Tibial nerve (tissue), 4 donors: ENCODE measurements at regions not wholly inside any gene's neighbourhood (a gene's known extent, or its start where the extent isn't known, plus 50 kb on each side); places are given as distances from the start of the nearest gene placed in this dataset.

Experiments used
- DNase-seq, 2 donors: peaks; one replicate each; pipeline ENCODE4 v3.0.0-alpha.2; 2019; ENCODE audit warnings: low spot score in 2 of 2
- H3K27ac ChIP-seq, 4 donors: fragments of 200-600 bp; sonication (generic) in 3 of 4; one replicate each; pipeline ENCODE4 v1.5.1; 2017 to 2019; ENCODE audit warnings: mild to moderate bottlenecking in 1 of 4
- H3K27me3 ChIP-seq, 2 donors: fragments of 200-600 bp; sonication (generic) in 1 of 2; one replicate each; pipeline versions ENCODE4 v1.5.1 to v1.6.0; 2017 to 2019
- H3K36me3 ChIP-seq, 3 donors: fragments of 200-600 bp; sonication (generic); one replicate each; pipeline ENCODE4 v1.5.1; 2018 to 2019
- H3K4me1 ChIP-seq, 4 donors: fragments of 200-600 bp; sonication (generic) in 3 of 4; one replicate each; pipeline ENCODE4 v1.5.1; 2017 to 2019
- H3K4me3 ChIP-seq, 4 donors: fragments of 200-600 bp; sonication (generic) in 3 of 4; one replicate each; pipeline ENCODE4 v1.5.1; 2017 to 2019; ENCODE audit warnings: mild to moderate bottlenecking in 1 of 4, moderate library complexity in 1 of 4
- H3K9me3 ChIP-seq, 4 donors: fragments of 200-600 bp; sonication (generic) in 3 of 4; one replicate each; pipeline ENCODE4 v1.5.1; 2017 to 2019
- CTCF ChIP-seq, 5 experiments: fragments of 200-600 bp in 3 of 5; fragments of 450-650 bp in 2 of 5; sonication (generic) in 3 of 5; IDR thresholded peaks; one replicate each; pipeline ENCODE4 v1.5.1; 2016 to 2019; ENCODE audit warnings: antibody characterized with exemption in 5 of 5, mild to moderate bottlenecking in 3 of 5, moderate library complexity in 2 of 5
- EP300 ChIP-seq, 2 donors: sonication (generic); formaldehyde crosslinking; IDR thresholded peaks; one replicate each; pipeline ENCODE4 v1.6.1; 2017; ENCODE audit warnings: antibody characterized with exemption in 2 of 2, mild to moderate bottlenecking in 1 of 2
- POLR2A ChIP-seq, 2 donors: fragments of 450-650 bp; IDR thresholded peaks; one replicate each; pipeline ENCODE4 v1.6.1; 2017; ENCODE audit warnings: antibody characterized with exemption in 2 of 2, mild to moderate bottlenecking in 2 of 2, moderate library complexity in 2 of 2
- WGBS, 2 donors: methylation state at CpG; one replicate each; pipeline ENCODE4 v1.1.5; 2018; 5-methylcytosine and 5-hydroxymethylcytosine counted together

- TF ChIP-seq EP300 (IDR thresholded peaks at IDR 0.05) (no peak), CTCF (IDR thresholded peaks at IDR 0.05) (no peak), POLR2A (IDR thresholded peaks at IDR 0.05) (no peak)
Measured at GRCh38 chr11:28461846-28462245, 353.7 kb downstream of the METTL15 start.

GRCh38 chr11:28461338-28461737 is 353.1 kb downstream of the METTL15 start:
- Histone ChIP-seq H3K27ac (no peak overlapping the region), H3K9me3 (no peaks in the 10 kb centered on the region), H3K36me3 (no peaks in the 10 kb centered on the region), H3K4me3 (no peak overlapping the region), H3K4me1 (no peaks in the 10 kb centered on the region), H3K27me3 (no peaks in the 10 kb centered on the region)
- TF ChIP-seq EP300 (IDR thresholded peaks at IDR 0.05) (peak in 1 of 2 donors; percentile 8), POLR2A (IDR thresholded peaks at IDR 0.05) (no peak), CTCF (IDR thresholded peaks at IDR 0.05) (no peak)
- DNase-seq = no peak
- 29 to 35% methylated on average over 1 of the region's 1 CpG for WGBS, 2 donors

More at GRCh38 chr11:28461846-28462245, 353.7 kb downstream of the METTL15 start:
- no peak for DNase-seq
- WGBS, 2 donors = 76 to 92% methylated on average over 2 of the region's 2 CpGs
- no peak overlapping the region for H3K27ac ChIP-seq
- no peaks in the 10 kb centered on the region for H3K36me3 ChIP-seq
- H3K27me3 ChIP-seq = no peaks in the 10 kb centered on the region
- no peak overlapping the region for H3K4me3 ChIP-seq
- H3K4me1 ChIP-seq = no peaks in the 10 kb centered on the region
- H3K9me3 ChIP-seq = no peaks in the 10 kb centered on the region

GRCh38 chr11:28460348-28460747 is 352.2 kb downstream of the METTL15 start:
- Histone ChIP-seq H3K36me3 (no peaks in the 10 kb centered on the region), H3K9me3 (no peaks in the 10 kb centered on the region), H3K4me1 (no peaks in the 10 kb centered on the region), H3K27ac (no peak overlapping the region), H3K4me3 (no peak overlapping the region), H3K27me3 (no peaks in the 10 kb centered on the region)
- no peak for DNase-seq
- TF ChIP-seq CTCF (IDR thresholded peaks at IDR 0.05) (no peak), POLR2A (IDR thresholded peaks at IDR 0.05) (no peak), EP300 (IDR thresholded peaks at IDR 0.05) (no peak)

GRCh38 chr11:28459912-28460311 is 351.7 kb downstream of the METTL15 start:
- no peak overlapping the region for H3K27ac ChIP-seq
- no peaks in the 10 kb centered on the region for H3K4me1 ChIP-seq
- 87 to 89% methylated on average over 2 of the region's 2 CpGs for WGBS, 2 donors
- H3K4me3 ChIP-seq = no peak overlapping the region
- no peaks in the 10 kb centered on the region for H3K36me3 ChIP-seq
- H3K27me3 ChIP-seq = no peaks in the 10 kb centered on the region
- no peak for DNase-seq
- TF ChIP-seq EP300 (IDR thresholded peaks at IDR 0.05) (no peak), POLR2A (IDR thresholded peaks at IDR 0.05) (no peak), CTCF (IDR thresholded peaks at IDR 0.05) (no peak)
- H3K9me3 ChIP-seq = no peaks in the 10 kb centered on the region

GRCh38 chr11:28457481-28458065 is 349.4 kb downstream of the METTL15 start:
- no peaks in the 10 kb centered on the region for H3K4me1 ChIP-seq
- 80 to 90% methylated on average over 5 of the region's 5 CpGs for WGBS, 2 donors
- H3K27me3 ChIP-seq = no peaks in the 10 kb centered on the region
- H3K9me3 ChIP-seq = no peaks in the 10 kb centered on the region
- TF ChIP-seq EP300 (IDR thresholded peaks at IDR 0.05) (no peak), CTCF (IDR thresholded peaks at IDR 0.05) (no peak), POLR2A (IDR thresholded peaks at IDR 0.05) (no peak)
- no peak for DNase-seq
- H3K27ac ChIP-seq = no peak overlapping the region
- H3K4me3 ChIP-seq = no peak overlapping the region
- no peaks in the 10 kb centered on the region for H3K36me3 ChIP-seq
